ENCODE measurements at regions not wholly inside any gene's neighbourhood (a gene's known extent, or its start where the extent isn't known, plus 50 kb on each side); places are given as distances from the start of the nearest gene placed in this dataset.

DNA sequence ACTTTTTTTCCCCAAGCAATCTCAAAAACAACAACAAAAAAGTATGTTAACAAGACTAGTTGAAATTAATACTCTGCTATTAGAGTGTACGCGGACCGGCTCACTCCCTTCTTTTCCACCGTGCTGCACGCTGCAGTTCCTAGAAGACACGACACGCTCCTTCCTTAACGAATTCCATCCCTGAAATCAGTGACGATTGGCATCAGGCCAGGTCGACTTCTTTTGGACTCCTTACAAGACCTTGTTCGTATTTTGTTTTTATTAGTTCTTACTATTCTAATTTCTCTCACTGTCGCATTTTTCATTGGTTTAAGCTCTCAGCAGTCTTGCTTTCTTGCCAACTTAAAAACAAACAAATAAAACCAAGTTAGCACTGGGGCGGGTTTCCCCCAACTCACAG is 175.8 kb upstream of the PITX2 start:
- DNase-seq (ENCODE audit: insufficient read length, low spot score): no peak
- FAIRE-seq: no peak
- TF ChIP-seq, protein P1, sequence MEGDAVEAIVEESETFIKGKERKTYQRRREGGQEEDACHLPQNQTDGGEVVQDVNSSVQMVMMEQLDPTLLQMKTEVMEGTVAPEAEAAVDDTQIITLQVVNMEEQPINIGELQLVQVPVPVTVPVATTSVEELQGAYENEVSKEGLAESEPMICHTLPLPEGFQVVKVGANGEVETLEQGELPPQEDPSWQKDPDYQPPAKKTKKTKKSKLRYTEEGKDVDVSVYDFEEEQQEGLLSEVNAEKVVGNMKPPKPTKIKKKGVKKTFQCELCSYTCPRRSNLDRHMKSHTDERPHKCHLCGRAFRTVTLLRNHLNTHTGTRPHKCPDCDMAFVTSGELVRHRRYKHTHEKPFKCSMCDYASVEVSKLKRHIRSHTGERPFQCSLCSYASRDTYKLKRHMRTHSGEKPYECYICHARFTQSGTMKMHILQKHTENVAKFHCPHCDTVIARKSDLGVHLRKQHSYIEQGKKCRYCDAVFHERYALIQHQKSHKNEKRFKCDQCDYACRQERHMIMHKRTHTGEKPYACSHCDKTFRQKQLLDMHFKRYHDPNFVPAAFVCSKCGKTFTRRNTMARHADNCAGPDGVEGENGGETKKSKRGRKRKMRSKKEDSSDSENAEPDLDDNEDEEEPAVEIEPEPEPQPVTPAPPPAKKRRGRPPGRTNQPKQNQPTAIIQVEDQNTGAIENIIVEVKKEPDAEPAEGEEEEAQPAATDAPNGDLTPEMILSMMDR (IDR thresholded peaks at IDR 0.05; ENCODE audit: insufficient read depth, missing control alignments): no peak

DNA sequence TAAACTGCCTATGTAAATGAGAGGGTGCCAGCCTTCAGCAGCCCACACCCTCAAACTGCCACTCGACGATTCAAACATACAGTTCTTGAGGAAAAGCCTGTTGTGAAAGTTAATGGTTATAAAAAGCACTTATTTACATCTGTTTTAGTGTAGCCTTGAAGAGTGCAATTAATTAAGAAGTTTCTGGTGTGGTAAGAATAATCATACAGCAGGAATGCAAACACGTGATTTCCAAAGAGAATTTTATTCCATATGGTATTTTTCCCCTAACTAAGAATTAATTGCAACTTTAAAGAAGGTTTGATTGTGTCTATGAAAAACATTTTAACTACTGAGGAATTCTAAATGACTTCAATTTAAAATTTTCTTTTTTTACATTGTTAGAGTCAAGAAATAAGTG is 176.3 kb upstream of the PITX2 start:
- DNase-seq (ENCODE audit: insufficient read length, low spot score) (no peak), FAIRE-seq (no peak)
- TF ChIP-seq, protein P1 (IDR thresholded peaks at IDR 0.05; ENCODE audit: insufficient read depth, missing control alignments): no peak

- FAIRE-seq: no peak
- DNase-seq (ENCODE audit: insufficient read length, low spot score): no peak
- TF ChIP-seq, protein P1 (IDR thresholded peaks at IDR 0.05; ENCODE audit: insufficient read depth, missing control alignments): no peak
Measured at GRCh38 chr4:110801591-110801990, 178.7 kb upstream of the PITX2 start.

DNA sequence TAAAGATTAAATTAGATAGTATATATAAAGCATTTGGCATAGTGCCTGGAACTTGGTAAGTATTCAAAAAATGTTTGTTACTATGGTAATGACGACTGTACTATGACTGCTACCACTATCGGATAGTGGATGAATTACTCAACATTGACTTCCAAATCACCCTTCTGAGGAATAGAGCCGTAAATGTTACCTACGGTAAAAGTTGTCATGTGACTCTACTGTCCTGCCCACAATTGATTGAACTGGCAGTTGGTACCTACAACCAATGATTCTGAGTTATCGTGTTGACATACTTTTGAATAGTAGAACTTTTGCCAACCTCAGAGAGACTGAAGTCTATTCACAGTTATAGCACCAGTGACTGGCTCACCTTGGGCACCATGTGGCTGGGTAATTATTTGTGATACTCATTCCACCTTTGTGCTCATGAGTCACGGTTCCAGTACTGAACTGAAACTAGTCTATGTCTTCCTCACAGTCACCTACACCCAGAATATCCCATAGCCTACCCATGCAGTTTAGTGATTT is 185.5 kb upstream of the PITX2 start:
- DNase-seq (ENCODE audit: insufficient read length, low spot score): no peak
- TF ChIP-seq, protein P1 (IDR thresholded peaks at IDR 0.05; ENCODE audit: insufficient read depth, missing control alignments): no peak
- no peak for FAIRE-seq

DNA sequence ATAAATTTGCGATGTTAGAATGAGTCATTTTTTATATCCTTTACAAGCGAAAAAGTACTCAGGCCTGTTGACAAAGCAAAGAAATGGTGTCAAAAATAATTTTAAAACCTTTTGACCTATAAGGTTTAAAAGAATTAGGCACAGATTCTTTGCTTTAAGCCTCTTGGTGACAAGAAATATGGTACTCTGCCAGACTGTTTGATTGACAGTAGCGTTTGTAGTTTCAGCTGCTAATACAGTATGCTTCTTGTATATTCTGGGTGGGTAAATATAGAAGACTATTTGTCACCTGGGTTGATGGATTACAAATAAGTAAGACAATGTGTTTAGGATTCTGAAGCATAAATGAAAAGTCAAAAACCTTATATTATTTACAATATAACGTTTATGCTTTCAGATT is 193.1 kb upstream of the PITX2 start:
- DNase-seq (ENCODE audit: insufficient read length, low spot score): no peak
- FAIRE-seq: no peak
- TF ChIP-seq, protein P1 (IDR thresholded peaks at IDR 0.05; ENCODE audit: insufficient read depth, missing control alignments): no peak

DNA sequence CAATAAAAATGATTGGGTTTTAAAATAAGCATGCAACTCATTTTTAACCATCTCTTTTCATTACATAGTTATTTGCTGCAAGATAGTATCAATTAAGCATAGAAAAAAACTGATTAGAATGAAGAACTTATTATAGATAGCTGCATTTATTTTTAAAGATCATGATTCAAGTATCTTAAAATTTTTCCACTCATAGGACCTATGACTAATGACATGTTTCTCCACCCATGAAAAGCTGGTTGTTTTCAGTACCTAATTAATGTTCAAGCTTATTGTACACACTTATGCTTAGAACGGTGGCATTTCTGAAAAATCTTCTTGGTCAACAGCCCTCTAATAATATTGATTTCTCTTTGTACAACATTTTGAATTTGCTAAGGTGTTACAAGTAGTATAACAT is 193.5 kb upstream of the PITX2 start:
- TF ChIP-seq, protein P1 (IDR thresholded peaks at IDR 0.05; ENCODE audit: insufficient read depth, missing control alignments): no peak
- no peak for FAIRE-seq
- DNase-seq (ENCODE audit: insufficient read length, low spot score): no peak

- DNase-seq (ENCODE audit: insufficient read length, low spot score): no peak
- no peak for FAIRE-seq
- TF ChIP-seq, protein P1 (IDR thresholded peaks at IDR 0.05; ENCODE audit: insufficient read depth, missing control alignments): no peak
Measured at GRCh38 chr4:110821186-110821585, 198.3 kb upstream of the PITX2 start.
